Keratinocyte (primary cell): ENCODE measurements at regions not wholly inside any gene's neighbourhood (a gene's known extent, or its start where the extent isn't known, plus 50 kb on each side); places are given as distances from the start of the nearest gene placed in this dataset.

ENCODE experiments used
- DNase-seq: peaks from one replicate; pipeline ENCODE4 v3.0.0-alpha.2; 2011; ENCODE audit warnings: low read depth, missing footprints, low spot score
- FAIRE-seq: peaks from 2 replicates; lab custom pipeline; 2011; peaks lifted over from hg19 to GRCh38; lab: Jason Lieb, UNC
- H2AFZ ChIP-seq: 2 replicates; pipeline ENCODE4 v1.6.0; 2012; ENCODE audit warnings: low read length, control low read depth, inconsistent platforms; ENCODE audit not compliant: control insufficient read depth
- H3K27ac ChIP-seq: 2 replicates; pipeline ENCODE4 v1.5.1; 2011; ENCODE audit warnings: low read length; ENCODE audit not compliant: control insufficient read depth, insufficient read depth
- H3K27me3 ChIP-seq: 3 replicates; pipeline ENCODE4 v1.6.0; 2011; ENCODE audit warnings: low read length; ENCODE audit not compliant: control insufficient read depth, insufficient read depth; ENCODE audit errors: extremely low read depth
- H3K36me3 ChIP-seq, 2 experiments: 2 replicates in 1 of 2; 3 replicates in 1 of 2; pipeline ENCODE4 v1.5.1; 2011; ENCODE audit warnings: low read length in 2 of 2, mild to moderate bottlenecking in 1 of 2; ENCODE audit not compliant: control insufficient read depth in 2 of 2, insufficient read depth in 2 of 2; ENCODE audit errors: extremely low read depth in 1 of 2
- H3K4me1 ChIP-seq: 3 replicates; pipeline ENCODE4 v1.5.1; 2011; ENCODE audit warnings: low read length; ENCODE audit not compliant: control insufficient read depth, insufficient read depth; ENCODE audit errors: extremely low read depth
- H3K4me2 ChIP-seq: 3 replicates; pipeline ENCODE4 v1.6.0; 2011; ENCODE audit warnings: low read depth, low read length; ENCODE audit not compliant: control insufficient read depth, insufficient read depth; ENCODE audit errors: extremely low read depth
- H3K4me3 ChIP-seq, 3 experiments: fragments of 200-600 bp in 1 of 3; sonication (generic) in 1 of 3; 2 replicates in 2 of 3; 3 replicates in 1 of 3; pipeline ENCODE4 v1.5.1; 2011 to 2016; ENCODE audit warnings: low read length in 3 of 3, mild to moderate bottlenecking in 3 of 3, control low read depth in 2 of 3, inconsistent platforms in 1 of 3, low read depth in 1 of 3, mixed read lengths in 1 of 3, mixed run types in 1 of 3, moderate library complexity in 1 of 3; ENCODE audit not compliant: control insufficient read depth in 2 of 3, insufficient read depth in 2 of 3; ENCODE audit errors: extremely low read depth in 1 of 3
- H3K79me2 ChIP-seq: 2 replicates; pipeline ENCODE4 v1.6.0; 2012; ENCODE audit warnings: low read length; ENCODE audit not compliant: control insufficient read depth, insufficient read depth
- H3K9ac ChIP-seq: 3 replicates; pipeline ENCODE4 v1.6.0; 2011; ENCODE audit warnings: low read length; ENCODE audit not compliant: control insufficient read depth, insufficient read depth; ENCODE audit errors: extremely low read depth
- H3K9me1 ChIP-seq: 3 replicates; pipeline ENCODE4 v1.6.0; 2011; ENCODE audit warnings: low read length; ENCODE audit not compliant: control insufficient read depth, insufficient read depth; ENCODE audit errors: extremely low read depth
- H3K9me3 ChIP-seq: 2 replicates; pipeline ENCODE4 v1.5.1; 2012; ENCODE audit warnings: low read depth, low read length; ENCODE audit not compliant: control insufficient read depth
- H4K20me1 ChIP-seq: 3 replicates; pipeline ENCODE4 v1.6.0; 2011; ENCODE audit warnings: low read length; ENCODE audit not compliant: control insufficient read depth, insufficient read depth; ENCODE audit errors: extremely low read depth
- CTCF ChIP-seq, 3 experiments: IDR thresholded peaks in 1 of 3; conservative IDR thresholded peaks in 1 of 3; optimal IDR thresholded peaks in 1 of 3; 2 replicates in 2 of 3; 3 replicates in 1 of 3; pipeline versions ENCODE3 to v1.5.1; 2011; ENCODE audit warnings: low read length in 3 of 3, mild to moderate bottlenecking in 3 of 3, moderate library complexity in 2 of 3, control low read depth in 1 of 3, inconsistent platforms in 1 of 3; ENCODE audit not compliant: insufficient read depth in 2 of 3; ENCODE audit errors: extremely low read depth in 1 of 3
- EZH2 ChIP-seq: IDR thresholded peaks from one replicate; pipeline ENCODE4 v1.6.1; 2012; ENCODE audit warnings: inconsistent platforms, mild to moderate bottlenecking, low read length, moderate library complexity
- dilution Hi-C: fragments of 300-500 bp; cut with MboI; formaldehyde crosslinking; loops from one replicate; pipeline ENCODE4 v1.7.0; 2020; ENCODE audit warnings: low sequenced_read_pairs; ENCODE audit not compliant: extremely low pct_ligation_motif_present

GRCh38 chr11:112785149-112785548, 176.1 kb upstream of the NCAM1 start:
- TF ChIP-seq EZH2 = no peak
- TF ChIP-seq CTCF (optimal IDR thresholded peaks at IDR 0.05 in 1 of 3, IDR thresholded peaks at IDR 0.05 in 1 of 3, conservative IDR thresholded peaks at IDR 0.05 in 1 of 3; ENCODE audit: extremely low read depth in 1 of 3, insufficient read depth in 2 of 3, low read length in 3 of 3) = no peak
- H4K20me1 ChIP-seq = no peaks in the 10 kb centered on the region
- H3K9me1 ChIP-seq = no peaks in the 10 kb centered on the region
- H3K4me1 ChIP-seq = peaks cover 5% of the 10 kb centered on the region
- FAIRE-seq = no peak
- no peak overlapping the region for H3K4me3 ChIP-seq
- H3K79me2 ChIP-seq = no peaks in the 10 kb centered on the region
- DNase-seq = no peak
- no peak overlapping the region for H3K9ac ChIP-seq
- dilution Hi-C loops = no loop called here
- H3K4me2 ChIP-seq = no peak overlapping the region
- no peaks in the 10 kb centered on the region for H3K9me3 ChIP-seq
- no peaks in the 10 kb centered on the region for H3K27me3 ChIP-seq
- no peaks in the 10 kb centered on the region for H3K36me3 ChIP-seq
- H3K27ac ChIP-seq = no peak overlapping the region
- no peak overlapping the region for H2AFZ ChIP-seq

DNA sequence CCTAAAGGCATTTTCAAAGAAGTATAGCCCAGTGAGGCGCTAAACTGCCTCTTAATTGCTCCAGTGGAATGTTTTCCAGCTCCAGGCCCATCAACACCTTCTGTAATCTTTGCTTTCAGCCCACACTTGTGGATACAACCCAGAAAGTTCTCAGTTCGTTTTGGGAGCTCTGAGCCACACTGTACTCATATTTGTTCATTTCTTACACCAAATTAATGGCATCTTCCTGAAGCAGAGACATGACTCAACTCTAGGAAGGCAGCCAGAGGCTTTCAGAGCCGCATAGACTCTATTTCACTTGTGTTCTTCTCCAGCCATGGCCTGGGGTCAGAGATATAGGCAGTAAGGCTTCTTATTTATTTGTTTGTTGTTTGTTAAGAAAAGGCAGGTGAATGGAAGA, 175.5 kb upstream of the NCAM1 start:
- H3K27me3 ChIP-seq = no peaks in the 10 kb centered on the region
- DNase-seq (no peak), FAIRE-seq (no peak)
- H3K4me1 ChIP-seq = peaks cover 5% of the 10 kb centered on the region
- TF ChIP-seq CTCF (optimal IDR thresholded peaks at IDR 0.05 in 1 of 3, IDR thresholded peaks at IDR 0.05 in 1 of 3, conservative IDR thresholded peaks at IDR 0.05 in 1 of 3; ENCODE audit: extremely low read depth in 1 of 3, insufficient read depth in 2 of 3, low read length in 3 of 3) = no peak
- no peak for TF ChIP-seq EZH2
- no peak overlapping the region for H3K9ac ChIP-seq
- no peak overlapping the region for H3K4me3 ChIP-seq
- dilution Hi-C loops = no loop called here
- H3K4me2 ChIP-seq = no peak overlapping the region
- no peaks in the 10 kb centered on the region for H4K20me1 ChIP-seq
- no peaks in the 10 kb centered on the region for H3K36me3 ChIP-seq
- H3K27ac ChIP-seq = no peak overlapping the region
- no peaks in the 10 kb centered on the region for H3K79me2 ChIP-seq
- no peaks in the 10 kb centered on the region for H3K9me1 ChIP-seq
- no peak overlapping the region for H2AFZ ChIP-seq
- no peaks in the 10 kb centered on the region for H3K9me3 ChIP-seq
